Vagina (tissue), 2 donors: ENCODE measurements at regions not wholly inside any gene's neighbourhood (a gene's known extent, or its start where the extent isn't known, plus 50 kb on each side); places are given as distances from the start of the nearest gene placed in this dataset.

Source experiments
- CTCF ChIP-seq, 3 experiments: fragments of 450-650 bp in 2 of 3; fragments of 200-600 bp in 1 of 3; sonication (generic) in 1 of 3; IDR thresholded peaks; one replicate each; pipeline ENCODE4 v1.5.1; 2017 to 2019; ENCODE audit warnings: antibody characterized with exemption in 3 of 3, mild to moderate bottlenecking in 2 of 3, moderate library complexity in 2 of 3
- POLR2AphosphoS5 ChIP-seq, 2 donors: sonication (generic); formaldehyde crosslinking; IDR thresholded peaks; one replicate each; pipeline ENCODE4 v1.9.0; 2017; ENCODE audit warnings: antibody characterized with exemption in 2 of 2, mild to moderate bottlenecking in 2 of 2, low read depth in 1 of 2; ENCODE audit not compliant: insufficient read depth in 1 of 2

GRCh38 chr6:139529420-139529819, 155.0 kb upstream of the CITED2 start:
- TF ChIP-seq CTCF (IDR thresholded peaks at IDR 0.05), result no peak
- no peak for TF ChIP-seq POLR2AphosphoS5 (IDR thresholded peaks at IDR 0.05; ENCODE audit: insufficient read depth in 1 of 2, low read depth in 1 of 2)
